Mucosa of rectum (tissue), 2 donors: ENCODE measurements at regions not wholly inside any gene's neighbourhood (a gene's known extent, or its start where the extent isn't known, plus 50 kb on each side); places are given as distances from the start of the nearest gene placed in this dataset.

Source experiments
- H3K27ac ChIP-seq, 2 donors: one replicate each; pipeline ENCODE4 v1.7.0; 2013; ENCODE audit warnings: inconsistent platforms in 2 of 2, low read depth in 2 of 2, low read length in 2 of 2
- H3K27me3 ChIP-seq, 2 donors: one replicate each; pipeline ENCODE4 v1.7.0; 2013; ENCODE audit warnings: low read length in 2 of 2; ENCODE audit not compliant: control insufficient read depth in 2 of 2, insufficient read depth in 2 of 2
- H3K36me3 ChIP-seq, 2 donors: one replicate each; pipeline ENCODE4 v1.7.0; 2013; ENCODE audit warnings: low read length in 2 of 2; ENCODE audit not compliant: control insufficient read depth in 2 of 2, insufficient read depth in 2 of 2
- H3K4me1 ChIP-seq, 2 donors: one replicate each; pipeline ENCODE4 v1.7.0; 2013; ENCODE audit warnings: low read length in 2 of 2, mild to moderate bottlenecking in 1 of 2; ENCODE audit not compliant: control insufficient read depth in 2 of 2, insufficient read depth in 2 of 2
- H3K4me3 ChIP-seq, 2 donors: one replicate each; pipeline ENCODE4 v1.7.0; 2013; ENCODE audit warnings: low read length in 2 of 2
- H3K9ac ChIP-seq, 2 donors: one replicate each; pipeline ENCODE4 v1.7.0; 2013; ENCODE audit warnings: low read length in 2 of 2, low read depth in 1 of 2, mild to moderate bottlenecking in 1 of 2
- H3K9me3 ChIP-seq, 2 donors: one replicate each; pipeline ENCODE4 v1.7.0; 2013; ENCODE audit warnings: low read length in 2 of 2; ENCODE audit not compliant: control insufficient read depth in 2 of 2
- donor health status: healthy.
- donor health status: Normal muscosa, but diverticular disease.

DNA sequence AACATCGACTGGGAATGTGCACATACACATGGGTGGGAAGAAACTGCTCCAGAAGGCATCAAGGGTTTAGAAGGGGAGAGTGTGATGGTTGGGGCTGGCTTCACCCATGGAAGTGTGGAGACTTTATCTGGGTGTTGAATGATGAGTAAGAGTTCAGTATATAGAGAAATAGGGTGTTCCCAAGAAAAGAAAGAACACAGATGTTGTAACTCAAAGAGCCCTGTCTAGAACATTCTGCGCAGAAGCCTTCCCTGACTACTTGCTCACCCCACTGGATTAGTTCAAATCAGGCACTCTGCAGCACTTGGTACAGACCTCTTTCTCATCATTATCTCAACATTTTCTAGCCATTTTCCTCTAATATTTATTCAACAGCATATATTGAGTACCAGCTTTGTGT, 491.7 kb downstream of the SNAPC1 start:
- H3K9ac ChIP-seq: no peak overlapping the region
- H3K9me3 ChIP-seq: peaks cover 0 to 2% of the 10 kb centered on the region in 2 donors
- no peaks in the 10 kb centered on the region for H3K4me1 ChIP-seq
- no peaks in the 10 kb centered on the region for H3K36me3 ChIP-seq
- no peak overlapping the region for H3K4me3 ChIP-seq
- no peaks in the 10 kb centered on the region for H3K27me3 ChIP-seq
- no peak overlapping the region for H3K27ac ChIP-seq

DNA sequence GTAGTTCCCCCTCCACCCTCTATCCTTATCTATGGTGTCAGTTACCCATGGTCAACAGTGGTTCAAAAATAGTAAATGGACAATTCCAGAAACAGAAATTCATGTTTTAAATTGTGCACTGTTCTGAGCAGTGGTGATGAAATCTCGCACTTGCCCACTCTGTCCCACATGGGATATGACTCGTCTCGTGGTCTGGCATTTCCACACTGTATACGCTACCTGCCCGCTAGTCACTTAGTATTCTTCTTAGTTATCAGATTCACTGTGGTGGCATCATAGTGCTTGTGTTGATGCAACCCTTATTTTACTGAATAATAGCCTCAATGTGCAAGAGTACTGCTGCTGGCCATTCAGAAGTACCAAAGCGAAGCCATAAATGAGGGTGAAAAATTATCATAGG, 507.0 kb downstream of the SNAPC1 start:
- no peaks in the 10 kb centered on the region for H3K4me1 ChIP-seq
- no peak overlapping the region for H3K27ac ChIP-seq
- no peak overlapping the region for H3K4me3 ChIP-seq
- no peaks in the 10 kb centered on the region for H3K27me3 ChIP-seq
- no peaks in the 10 kb centered on the region for H3K36me3 ChIP-seq
- no peak overlapping the region for H3K9ac ChIP-seq
- no peaks in the 10 kb centered on the region for H3K9me3 ChIP-seq

DNA sequence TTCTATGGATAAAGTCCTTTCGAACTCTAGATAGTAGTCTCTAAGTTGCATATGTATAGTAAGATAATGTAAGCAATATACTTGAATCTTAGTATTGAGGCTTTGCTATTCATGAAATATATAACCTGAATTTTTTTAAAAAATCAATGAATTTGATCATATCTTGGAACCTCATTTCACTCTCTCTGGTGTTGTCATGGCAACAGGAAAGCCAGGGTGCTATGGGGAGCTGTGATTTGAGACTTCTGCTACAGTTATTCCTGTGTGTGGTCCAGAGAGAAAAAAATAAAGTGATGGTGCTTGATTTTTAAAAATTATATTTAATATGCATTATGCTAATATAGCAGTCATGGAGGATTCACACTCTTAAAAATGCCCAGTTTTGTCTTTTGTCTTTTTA, 508.0 kb downstream of the SNAPC1 start:
- H3K36me3 ChIP-seq: no peaks in the 10 kb centered on the region
- no peaks in the 10 kb centered on the region for H3K9me3 ChIP-seq
- no peaks in the 10 kb centered on the region for H3K27me3 ChIP-seq
- H3K27ac ChIP-seq: no peak overlapping the region
- H3K4me1 ChIP-seq: no peaks in the 10 kb centered on the region
- H3K4me3 ChIP-seq: no peak overlapping the region
- no peak overlapping the region for H3K9ac ChIP-seq

- Histone ChIP-seq H3K9ac (no peak overlapping the region), H3K4me1 (no peaks in the 10 kb centered on the region), H3K27ac (no peak overlapping the region), H3K4me3 (no peak overlapping the region), H3K27me3 (no peaks in the 10 kb centered on the region), H3K9me3 (no peaks in the 10 kb centered on the region), H3K36me3 (no peaks in the 10 kb centered on the region)
Measured at GRCh38 chr14:62280366-62280765, 518.1 kb downstream of the SNAPC1 start.

GRCh38 chr14:62283837-62284236, 521.6 kb downstream of the SNAPC1 start:
- no peaks in the 10 kb centered on the region for H3K4me1 ChIP-seq
- H3K36me3 ChIP-seq: no peaks in the 10 kb centered on the region
- H3K9me3 ChIP-seq: no peaks in the 10 kb centered on the region
- H3K4me3 ChIP-seq: no peak overlapping the region
- no peak overlapping the region for H3K9ac ChIP-seq
- H3K27ac ChIP-seq: no peak overlapping the region
- no peaks in the 10 kb centered on the region for H3K27me3 ChIP-seq

GRCh38 chr14:62289471-62289870, 527.3 kb downstream of the SNAPC1 start:
- Histone ChIP-seq H3K36me3 (no peaks in the 10 kb centered on the region), H3K4me3 (no peak overlapping the region), H3K27ac (no peak overlapping the region), H3K9me3 (no peaks in the 10 kb centered on the region), H3K9ac (no peak overlapping the region), H3K4me1 (no peaks in the 10 kb centered on the region), H3K27me3 (no peaks in the 10 kb centered on the region)

DNA sequence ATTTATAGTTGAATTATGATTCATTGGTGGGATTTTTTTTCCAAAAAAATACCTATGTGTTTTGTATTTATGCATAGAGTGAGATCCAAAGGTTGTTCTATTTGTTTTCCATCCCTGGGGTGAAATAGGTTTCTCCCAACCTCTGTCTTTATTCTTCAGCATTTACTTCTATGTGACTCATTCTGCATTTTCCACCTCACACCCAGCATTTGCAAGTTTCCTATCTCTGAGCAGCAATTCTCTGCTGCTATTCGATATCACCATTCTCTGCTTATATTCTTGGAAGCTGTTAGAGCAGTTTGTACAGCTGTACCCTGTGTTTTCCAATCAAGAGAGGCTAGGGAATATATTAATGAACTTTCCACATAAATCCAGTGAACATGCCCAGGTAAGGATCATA, 538.9 kb downstream of the SNAPC1 start:
- H3K36me3 ChIP-seq: no peaks in the 10 kb centered on the region
- no peaks in the 10 kb centered on the region for H3K4me1 ChIP-seq
- no peak overlapping the region for H3K9ac ChIP-seq

GRCh38 chr14:62301911-62302310, 539.7 kb downstream of the SNAPC1 start:
- H3K36me3 ChIP-seq: no peaks in the 10 kb centered on the region
- no peak overlapping the region for H3K4me3 ChIP-seq
- H3K4me1 ChIP-seq: no peaks in the 10 kb centered on the region
- no peaks in the 10 kb centered on the region for H3K27me3 ChIP-seq
- peaks cover 0 to 2% of the 10 kb centered on the region in 2 donors for H3K9me3 ChIP-seq
- no peak overlapping the region for H3K9ac ChIP-seq
- H3K27ac ChIP-seq: no peak overlapping the region

More for the DNA sequence above, 538.9 kb downstream of the SNAPC1 start:
- no peaks in the 10 kb centered on the region for H3K27me3 ChIP-seq
- H3K27ac ChIP-seq: no peak overlapping the region
- no peak overlapping the region for H3K4me3 ChIP-seq
- peaks cover 0 to 2% of the 10 kb centered on the region in 2 donors for H3K9me3 ChIP-seq

GRCh38 chr14:62303437-62303836, 541.2 kb downstream of the SNAPC1 start:
- Histone ChIP-seq H3K9ac (no peak overlapping the region), H3K27ac (no peak overlapping the region), H3K4me3 (no peak overlapping the region), H3K9me3 (peaks cover 0 to 2% of the 10 kb centered on the region in 2 donors), H3K36me3 (no peaks in the 10 kb centered on the region), H3K27me3 (no peaks in the 10 kb centered on the region), H3K4me1 (no peaks in the 10 kb centered on the region)

GRCh38 chr14:62304257-62304656, 542.0 kb downstream of the SNAPC1 start:
- Histone ChIP-seq H3K4me3 (no peak overlapping the region), H3K9me3 (peaks cover 0 to 2% of the 10 kb centered on the region in 2 donors), H3K9ac (no peak overlapping the region), H3K27ac (no peak overlapping the region), H3K27me3 (no peaks in the 10 kb centered on the region), H3K4me1 (no peaks in the 10 kb centered on the region), H3K36me3 (no peaks in the 10 kb centered on the region)

DNA sequence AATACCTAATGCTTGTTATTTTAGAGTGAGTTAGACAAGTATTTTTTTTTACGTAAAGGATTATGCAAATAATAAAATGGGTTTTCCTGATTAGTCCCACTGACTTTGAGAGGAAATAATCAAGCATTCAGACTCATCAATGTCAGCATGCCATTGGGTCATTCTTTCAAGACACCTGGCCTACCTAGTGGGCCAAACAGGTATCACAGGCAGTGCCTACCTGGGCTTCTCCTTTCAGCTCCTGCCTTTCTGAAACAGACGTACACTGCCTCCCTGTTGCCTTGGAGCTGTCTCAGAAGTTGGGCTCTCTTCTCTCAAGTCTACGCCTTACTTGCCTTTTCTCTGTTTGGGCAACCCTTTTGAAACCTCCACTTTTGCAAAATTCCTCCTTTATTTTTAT, 545.6 kb downstream of the SNAPC1 start:
- H3K9me3 ChIP-seq: no peaks in the 10 kb centered on the region

More for the DNA sequence above, 545.6 kb downstream of the SNAPC1 start:
- H3K4me1 ChIP-seq: no peaks in the 10 kb centered on the region
- no peak overlapping the region for H3K4me3 ChIP-seq
- H3K36me3 ChIP-seq: no peaks in the 10 kb centered on the region
- no peak overlapping the region for H3K9ac ChIP-seq
- H3K27me3 ChIP-seq: no peaks in the 10 kb centered on the region
- H3K27ac ChIP-seq: no peak overlapping the region
